ENCODE measurements at regions not wholly inside any gene's neighbourhood (a gene's known extent, or its start where the extent isn't known, plus 50 kb on each side); places are given as distances from the start of the nearest gene placed in this dataset.

DNA sequence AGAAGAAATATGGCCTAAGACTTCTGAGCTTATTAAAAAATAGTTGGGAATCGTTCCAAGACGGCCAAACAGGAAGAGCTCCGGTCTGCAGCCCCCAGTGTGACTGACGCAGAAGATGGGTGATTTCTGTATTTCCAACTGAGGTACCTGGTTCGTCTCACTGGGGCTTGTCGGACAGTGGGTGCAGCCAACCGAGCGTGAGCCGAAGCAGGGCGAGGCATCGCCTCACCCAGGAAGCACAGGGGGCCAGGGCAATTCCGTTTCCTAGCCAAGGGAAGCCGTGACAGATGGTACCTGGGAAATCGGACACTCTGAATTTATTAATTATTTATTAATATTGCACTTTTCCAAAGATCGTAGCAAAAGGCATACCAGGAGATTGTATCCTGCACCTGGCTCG, 857.8 kb downstream of the C12orf50 start:
- no peak for TF ChIP-seq POLR2A (IDR thresholded peaks at IDR 0.05; ENCODE audit: low read depth, low read length)
- FAIRE-seq (no peak), DNase-seq (ENCODE audit: insufficient read length, low spot score) (no peak)

- no peak for DNase-seq (ENCODE audit: insufficient read length, low spot score)
- no peak for FAIRE-seq
- TF ChIP-seq POLR2A (IDR thresholded peaks at IDR 0.05; ENCODE audit: low read depth, low read length): no peak
These were observed 860.2 kb downstream of the C12orf50 start for GRCh38 chr12:87169010-87169409.

DNA sequence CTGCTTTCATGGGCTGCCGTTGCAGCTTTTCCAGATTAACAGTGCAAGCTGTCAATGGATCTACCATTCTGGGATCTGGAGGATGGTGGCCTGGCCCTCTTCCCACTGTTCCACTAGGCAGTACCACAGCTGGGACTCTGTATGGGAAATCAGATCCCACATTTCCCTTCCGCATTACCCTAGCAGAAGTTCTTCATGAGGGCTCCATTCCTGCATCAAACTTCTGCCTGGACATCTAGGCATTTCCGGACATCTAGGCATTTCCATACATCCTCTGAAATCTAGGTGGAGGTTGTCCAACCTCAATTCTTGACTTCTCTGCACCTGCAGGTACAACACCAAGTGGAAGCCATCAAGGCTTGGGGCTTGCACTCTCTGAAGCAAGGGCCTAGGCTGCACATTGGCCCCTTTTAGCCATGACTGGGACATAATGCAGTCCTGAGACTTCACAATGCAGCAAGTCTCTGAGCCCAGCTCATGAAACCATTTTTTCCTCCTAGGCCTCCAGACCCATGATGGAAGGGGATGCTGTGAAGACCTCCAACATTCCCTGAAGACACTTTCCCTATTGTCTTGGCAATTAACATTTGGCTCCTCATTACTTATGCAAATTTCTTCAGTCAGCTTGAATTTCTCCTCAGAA, 863.3 kb downstream of the C12orf50 start:
- no peak for FAIRE-seq
- no peak for TF ChIP-seq POLR2A (IDR thresholded peaks at IDR 0.05; ENCODE audit: low read depth, low read length)
- no peak for DNase-seq (ENCODE audit: insufficient read length, low spot score)

- DNase-seq (ENCODE audit: insufficient read length, low spot score) (no peak), FAIRE-seq (no peak)
- no peak for TF ChIP-seq POLR2A (IDR thresholded peaks at IDR 0.05; ENCODE audit: low read depth, low read length)
These were observed 866.1 kb downstream of the C12orf50 start for GRCh38 chr12:87163122-87163521.

- no peak for TF ChIP-seq POLR2A (IDR thresholded peaks at IDR 0.05; ENCODE audit: low read depth, low read length)
- DNase-seq (ENCODE audit: insufficient read length, low spot score) (no peak), FAIRE-seq (no peak)
These were observed 868.2 kb downstream of the C12orf50 start for GRCh38 chr12:87160848-87161601.

- no peak for TF ChIP-seq POLR2A (IDR thresholded peaks at IDR 0.05; ENCODE audit: low read depth, low read length)
- FAIRE-seq (peak; percentile 98), DNase-seq (ENCODE audit: insufficient read length, low spot score) (peak; percentile 13)
These were observed 871.4 kb downstream of the C12orf50 start for GRCh38 chr12:87157791-87158190.

DNA sequence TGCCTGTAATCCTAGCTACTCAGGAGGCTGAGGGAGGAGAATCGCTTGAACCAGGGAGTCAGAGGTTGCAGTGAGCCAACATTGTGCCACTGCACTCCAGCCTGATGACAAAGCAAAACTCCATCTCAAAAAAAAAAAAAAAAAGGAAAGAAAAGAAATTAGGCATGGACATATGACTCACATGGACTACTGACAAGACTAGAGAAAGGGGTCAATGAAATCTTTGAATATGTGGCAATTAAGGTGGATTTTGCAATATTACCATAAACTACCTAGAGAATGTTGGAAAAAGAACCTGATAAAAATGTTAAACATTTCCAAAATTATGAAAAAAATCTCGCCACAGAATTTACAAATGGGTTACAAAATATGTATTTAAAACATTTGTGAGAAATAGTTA, 873.6 kb downstream of the C12orf50 start:
- DNase-seq (ENCODE audit: insufficient read length, low spot score) (no peak), FAIRE-seq (no peak)
- no peak for TF ChIP-seq POLR2A (IDR thresholded peaks at IDR 0.05; ENCODE audit: low read depth, low read length)

DNA sequence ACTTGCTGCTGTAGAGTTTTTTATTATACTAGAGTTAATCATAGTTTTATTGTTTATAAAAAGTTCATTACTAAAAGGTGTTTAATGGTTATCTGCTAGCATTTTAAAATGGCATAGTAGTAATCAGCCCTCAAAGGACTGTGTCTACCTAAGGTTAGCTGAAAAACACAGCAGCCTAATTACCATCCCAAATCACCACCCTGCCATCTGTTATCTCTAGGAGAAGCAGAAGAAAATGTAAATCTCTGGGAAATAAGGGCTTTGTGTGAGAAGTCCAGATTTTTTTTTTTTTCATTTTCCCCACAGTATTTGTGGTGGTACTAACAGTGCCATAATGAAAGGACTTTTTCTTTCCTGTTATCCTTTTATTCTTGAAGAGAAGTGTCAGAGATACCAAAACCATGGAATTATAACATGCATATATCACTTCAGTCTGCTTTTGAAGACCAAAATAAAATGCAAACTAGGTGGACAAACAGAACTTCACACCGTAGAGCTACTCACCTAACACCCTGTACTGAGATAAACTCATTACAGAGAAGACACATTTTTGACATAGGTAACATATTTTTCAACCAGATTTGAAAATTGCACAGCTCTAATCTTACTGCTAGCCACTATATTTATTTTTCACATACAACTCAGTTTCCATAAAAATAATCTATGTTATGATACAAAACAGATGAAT, 876.2 kb downstream of the C12orf50 start:
- DNase-seq (ENCODE audit: insufficient read length, low spot score) (no peak), FAIRE-seq (no peak)
- no peak for TF ChIP-seq POLR2A (IDR thresholded peaks at IDR 0.05; ENCODE audit: low read depth, low read length)

DNA sequence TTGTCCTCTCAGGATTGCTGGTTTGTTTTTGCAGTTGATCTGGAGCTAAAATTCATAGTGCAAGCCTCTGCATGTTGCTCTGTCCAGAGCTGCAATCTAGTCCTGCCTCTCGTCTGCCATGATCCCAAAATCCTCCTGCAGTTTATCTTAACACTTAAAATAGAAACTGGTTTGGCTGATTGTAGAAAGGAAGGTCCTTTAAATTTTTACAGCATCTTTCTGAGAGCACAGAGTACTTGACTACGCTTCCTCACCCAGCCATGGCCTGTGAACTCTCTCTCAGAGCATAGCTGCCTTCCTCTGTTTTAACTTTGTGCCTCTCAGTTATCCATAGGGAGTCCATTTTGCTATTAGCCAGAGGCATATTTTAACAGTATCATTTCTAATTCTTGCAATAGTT, 877.1 kb downstream of the C12orf50 start:
- no peak for TF ChIP-seq POLR2A (IDR thresholded peaks at IDR 0.05; ENCODE audit: low read depth, low read length)
- FAIRE-seq (no peak), DNase-seq (ENCODE audit: insufficient read length, low spot score) (no peak)

DNA sequence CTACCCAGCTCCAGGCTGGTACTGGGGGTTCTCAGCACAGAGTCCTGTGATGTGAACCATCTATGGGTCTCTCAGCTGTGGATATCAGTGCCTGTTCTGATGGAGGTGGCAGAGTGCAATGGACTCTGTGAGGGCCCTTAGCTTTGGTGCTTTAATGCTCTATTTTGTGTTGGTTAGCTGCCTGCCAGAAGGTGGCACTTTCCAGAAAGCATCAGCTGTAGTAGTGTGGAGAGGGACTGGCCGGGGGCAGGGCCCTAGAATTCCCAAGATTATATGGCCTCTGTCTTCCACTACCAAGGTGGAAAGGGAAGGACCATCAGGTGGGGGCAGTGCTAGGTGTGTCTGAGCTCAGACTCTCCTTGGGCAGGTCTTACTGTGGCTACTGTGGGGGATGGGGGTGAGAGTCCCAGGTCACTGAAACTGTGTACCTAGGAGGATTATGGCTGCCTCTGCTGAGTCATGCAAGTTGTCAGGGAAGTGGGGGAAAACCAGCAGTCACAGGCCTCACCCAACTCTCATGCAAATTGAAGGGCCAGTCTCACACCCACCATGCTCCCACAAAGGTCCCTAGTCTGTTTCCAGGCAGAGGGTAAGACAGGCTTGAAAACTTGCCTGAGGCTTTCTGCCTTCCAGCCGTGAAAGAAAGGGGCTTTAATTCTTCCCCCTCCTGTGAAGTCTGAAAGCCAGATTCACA, 878.1 kb downstream of the C12orf50 start:
- DNase-seq (ENCODE audit: insufficient read length, low spot score) (no peak), FAIRE-seq (no peak)
- no peak for TF ChIP-seq POLR2A (IDR thresholded peaks at IDR 0.05; ENCODE audit: low read depth, low read length)

DNA sequence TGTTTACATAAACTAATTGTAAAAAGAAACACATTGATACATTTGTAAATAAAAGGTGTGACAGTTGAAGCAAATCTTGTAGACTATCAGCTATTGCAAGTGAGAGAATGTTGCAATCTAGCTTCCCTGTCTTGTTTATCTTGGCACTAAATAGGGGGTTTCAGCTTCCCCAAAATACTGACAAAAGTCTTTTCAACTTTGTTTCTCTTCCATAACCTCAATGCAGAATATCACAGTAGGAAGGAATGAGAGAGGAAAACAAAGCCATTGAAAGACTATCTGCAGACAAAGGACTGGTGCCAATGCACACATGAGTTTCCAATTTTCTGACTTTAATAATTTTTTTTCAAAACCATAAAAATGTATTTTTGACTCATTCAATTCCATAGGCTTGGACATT, 886.2 kb upstream of the MGAT4C start:
- no peak for TF ChIP-seq POLR2A (IDR thresholded peaks at IDR 0.05; ENCODE audit: low read depth, low read length)
- DNase-seq (ENCODE audit: insufficient read length, low spot score) (no peak), FAIRE-seq (no peak)

DNA sequence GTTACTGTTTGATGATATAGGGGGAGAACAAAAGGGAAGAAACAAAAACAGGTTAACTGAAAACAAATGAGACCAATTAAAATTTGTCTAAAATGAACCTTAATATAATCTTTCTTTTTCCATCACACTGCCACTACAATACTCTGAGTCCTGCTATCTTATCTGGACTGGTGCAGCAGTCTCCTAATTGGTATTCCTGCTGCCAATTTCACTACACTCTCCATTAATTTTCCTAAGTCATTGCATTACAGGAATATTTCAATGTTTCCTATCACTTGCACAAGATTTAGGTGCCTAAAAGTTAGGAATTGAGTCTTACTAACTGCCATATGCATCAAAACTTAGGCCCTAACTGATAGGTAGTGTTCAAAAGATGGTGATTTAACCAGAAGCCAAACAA, 884.9 kb upstream of the MGAT4C start:
- no peak for TF ChIP-seq POLR2A (IDR thresholded peaks at IDR 0.05; ENCODE audit: low read depth, low read length)
- FAIRE-seq: no peak
- no peak for DNase-seq (ENCODE audit: insufficient read length, low spot score)

DNA sequence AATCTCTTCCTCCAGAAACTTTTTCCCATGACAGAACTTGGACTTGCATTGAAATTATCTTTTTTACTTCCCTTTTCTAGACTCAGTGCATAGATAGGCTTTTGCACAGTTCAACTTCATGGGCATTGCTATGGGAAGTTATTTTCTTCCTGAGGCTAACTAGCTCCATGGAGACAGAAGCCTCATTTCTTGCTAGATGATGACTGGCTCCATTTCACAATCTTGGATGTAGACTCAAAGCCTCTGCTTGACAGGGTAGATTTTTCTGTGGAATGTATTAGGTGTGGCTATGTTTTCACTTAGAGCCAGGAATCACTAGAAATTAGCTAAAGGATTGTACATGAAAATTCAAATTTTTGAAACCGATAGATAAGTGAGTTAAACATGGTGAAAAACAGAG, 884.1 kb upstream of the MGAT4C start:
- DNase-seq (ENCODE audit: insufficient read length, low spot score) (no peak), FAIRE-seq (no peak)
- TF ChIP-seq POLR2A (IDR thresholded peaks at IDR 0.05; ENCODE audit: low read depth, low read length): no peak

DNA sequence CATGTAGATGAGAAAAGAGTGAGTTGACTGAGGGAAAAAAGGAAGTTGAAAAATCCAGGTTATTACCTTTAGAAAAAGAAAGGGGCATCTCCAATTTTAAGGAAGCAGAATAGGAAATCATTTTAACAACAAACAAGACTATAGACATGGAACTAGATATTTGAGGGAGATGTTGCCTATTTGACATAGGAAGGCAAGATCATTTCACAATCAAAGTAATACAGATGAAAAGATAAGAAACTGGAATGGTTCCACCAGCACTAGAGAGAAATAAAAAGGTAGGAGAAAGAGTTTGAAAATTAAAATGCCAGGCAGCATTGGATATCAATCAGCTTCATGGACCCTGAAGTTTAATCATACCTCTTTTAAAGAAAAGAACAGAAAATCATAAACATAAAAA, 881.0 kb upstream of the MGAT4C start:
- DNase-seq (ENCODE audit: insufficient read length, low spot score) (no peak), FAIRE-seq (no peak)
- TF ChIP-seq POLR2A (IDR thresholded peaks at IDR 0.05; ENCODE audit: low read depth, low read length): no peak

Measured in H54 (cell line).